Ureter (tissue), 1 donor: ENCODE measurements at regions not wholly inside any gene's neighbourhood (a gene's known extent, or its start where the extent isn't known, plus 50 kb on each side); places are given as distances from the start of the nearest gene placed in this dataset.
A peak's percentile ranks its signal among the peaks of the same experiment; 100 is the strongest.

Source experiments
- DNase-seq: peaks from one replicate; pipeline ENCODE4 v3.0.0-alpha.2; 2020; ENCODE audit warnings: low spot score
- donor health status: DM: yes; HTN: yes; CAD: no.

DNA sequence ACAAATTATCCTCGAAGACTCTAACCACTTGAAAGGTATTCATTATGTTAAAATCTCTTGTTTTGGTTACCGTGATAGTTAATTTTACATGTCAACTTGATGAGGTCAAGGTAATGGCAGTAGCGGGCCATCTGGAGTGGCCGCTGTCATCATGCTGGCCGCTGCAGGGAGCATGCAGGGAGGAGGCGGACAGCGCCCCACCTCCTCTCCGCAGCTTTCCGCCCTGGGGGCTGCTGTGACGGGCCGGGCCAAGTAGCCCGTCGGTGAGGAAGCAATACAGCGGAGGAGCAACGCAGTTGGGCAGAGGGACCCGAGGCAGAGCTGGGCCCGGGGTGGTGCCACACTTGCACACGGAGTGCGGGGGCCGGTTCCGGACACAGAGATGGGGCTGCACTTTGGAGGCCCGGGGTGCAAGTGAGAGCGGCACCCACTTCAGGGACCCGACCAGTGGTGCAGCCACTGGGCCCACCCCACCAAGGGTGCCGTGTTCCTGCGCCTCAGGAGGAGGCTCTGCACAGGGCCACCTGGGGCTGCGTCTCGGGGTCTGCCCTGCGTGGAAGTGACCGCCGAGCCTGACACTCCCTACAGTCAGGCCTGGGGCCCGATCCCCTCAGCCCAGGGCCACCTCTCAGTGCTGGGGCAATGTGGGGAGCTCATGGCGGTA is 452.4 kb downstream of the LRATD1 start:
- no peak for DNase-seq

GRCh38 chr2:15092181-15092580 is 459.7 kb downstream of the LRATD1 start:
- DNase-seq = no peak

GRCh38 chr2:15092691-15093090 is 460.2 kb downstream of the LRATD1 start:
- no peak for DNase-seq

GRCh38 chr2:15094161-15094560 is 461.6 kb downstream of the LRATD1 start:
- DNase-seq = no peak

- DNase-seq = no peak
Observed at GRCh38 chr2:15096873-15097272, 464.3 kb downstream of the NBAS start.

- DNase-seq = peak; percentile 17
Observed at GRCh38 chr2:15107137-15107536, 454.0 kb downstream of the NBAS start.

- no peak for DNase-seq
Observed at GRCh38 chr2:15111718-15112117, 449.4 kb downstream of the NBAS start.

DNA sequence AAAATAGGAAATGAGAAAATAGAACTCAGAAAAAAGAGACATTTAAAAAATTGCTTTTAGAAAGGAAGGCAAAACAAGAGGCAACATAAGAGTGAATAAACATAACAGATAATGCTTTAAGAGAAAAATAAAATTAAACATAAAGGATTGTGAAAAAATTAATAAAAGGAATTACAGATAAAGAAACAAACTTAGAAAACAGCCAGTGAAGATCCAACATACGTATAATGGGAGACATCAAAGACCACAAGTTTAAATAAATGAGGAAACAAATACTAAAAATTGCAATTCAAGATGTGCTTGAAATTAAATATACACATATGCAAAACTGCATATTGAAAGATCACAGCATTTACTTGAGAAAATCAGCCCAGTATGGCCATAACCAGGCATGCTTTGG is 448.9 kb downstream of the NBAS start:
- no peak for DNase-seq

GRCh38 chr2:15115776-15116175 is 445.4 kb downstream of the NBAS start:
- no peak for DNase-seq

GRCh38 chr2:15116830-15117229 is 444.3 kb downstream of the NBAS start:
- DNase-seq = no peak
